Mesenchymal stem cell (in vitro differentiated cells and primary cell): ENCODE measurements at regions not wholly inside any gene's neighbourhood (a gene's known extent, or its start where the extent isn't known, plus 50 kb on each side); places are given as distances from the start of the nearest gene placed in this dataset.
A peak's percentile ranks its signal among the peaks of the same experiment; 100 is the strongest.

Experiments used
- DNase-seq: peaks from one replicate; pipeline ENCODE4 v3.0.0-alpha.2; 2013
- H2AFZ ChIP-seq: one replicate; pipeline ENCODE4 v1.6.1; 2013; ENCODE audit warnings: low read depth, mild to moderate bottlenecking, control low read depth, inconsistent platforms, low read length, moderate library complexity
- H2AK5ac ChIP-seq: 2 replicates; pipeline ENCODE4 v1.6.1; 2013; ENCODE audit warnings: low read length, moderate library complexity, mild to moderate bottlenecking, inconsistent platforms; ENCODE audit not compliant: severe bottlenecking
- H2BK120ac ChIP-seq: one replicate; pipeline ENCODE4 v1.6.1; 2013; ENCODE audit warnings: low read depth, mild to moderate bottlenecking, inconsistent platforms, low read length, moderate library complexity
- H2BK12ac ChIP-seq, 2 experiments: one replicate each; pipeline ENCODE4 v1.6.1; 2013; ENCODE audit warnings: inconsistent platforms in 2 of 2, low read length in 2 of 2, mild to moderate bottlenecking in 2 of 2, moderate library complexity in 2 of 2, control low read depth in 1 of 2
- H2BK15ac ChIP-seq: one replicate; pipeline ENCODE4 v1.6.1; 2013; ENCODE audit warnings: mild to moderate bottlenecking, low read depth, inconsistent platforms; ENCODE audit not compliant: poor library complexity, severe bottlenecking
- H2BK5ac ChIP-seq: 2 replicates; pipeline ENCODE4 v1.6.1; 2013; ENCODE audit warnings: low read depth, mild to moderate bottlenecking, low read length, control low read depth, inconsistent platforms; ENCODE audit not compliant: poor library complexity, severe bottlenecking
- H3K14ac ChIP-seq, 2 experiments: one replicate each; pipeline ENCODE4 v1.6.1; 2013; ENCODE audit warnings: inconsistent platforms in 2 of 2, low read length in 2 of 2, control low read depth in 1 of 2, mild to moderate bottlenecking in 1 of 2, moderate library complexity in 1 of 2
- H3K18ac ChIP-seq, 2 experiments: one replicate each; pipeline ENCODE4 v1.6.1; 2013; ENCODE audit warnings: inconsistent platforms in 2 of 2, low read length in 2 of 2, control low read depth in 1 of 2, low read depth in 1 of 2, mild to moderate bottlenecking in 1 of 2
- H3K23ac ChIP-seq, 2 experiments: one replicate each; pipeline ENCODE4 v1.6.1; 2013; ENCODE audit warnings: inconsistent platforms in 2 of 2, low read length in 2 of 2, mild to moderate bottlenecking in 2 of 2, moderate library complexity in 2 of 2, control low read depth in 1 of 2
- H3K27ac ChIP-seq: 2 replicates; pipeline ENCODE4 v1.5.1; 2013; ENCODE audit warnings: mild to moderate bottlenecking, moderate library complexity, low read length, control low read depth, inconsistent platforms; ENCODE audit not compliant: poor library complexity, severe bottlenecking
- H3K27me3 ChIP-seq, 2 experiments: 2 replicates each; pipeline versions ENCODE4 v1.6.1 to v1.7.0; 2013; ENCODE audit warnings: low read length in 2 of 2, mild to moderate bottlenecking in 2 of 2, moderate library complexity in 2 of 2, control low read depth in 1 of 2, inconsistent platforms in 1 of 2; ENCODE audit not compliant: control insufficient read depth in 1 of 2, insufficient read depth in 1 of 2
- H3K36me3 ChIP-seq, 2 experiments: 2 replicates each; pipeline versions ENCODE4 v1.6.1 to v1.7.0; 2013; ENCODE audit warnings: low read length in 2 of 2, control low read depth in 1 of 2, inconsistent platforms in 1 of 2, low read depth in 1 of 2, mild to moderate bottlenecking in 1 of 2; ENCODE audit not compliant: insufficient read depth in 2 of 2, control insufficient read depth in 1 of 2
- H3K4ac ChIP-seq, 2 experiments: one replicate each; pipeline ENCODE4 v1.6.1; 2013; ENCODE audit warnings: inconsistent platforms in 2 of 2, low read length in 2 of 2, mild to moderate bottlenecking in 2 of 2, moderate library complexity in 2 of 2, control low read depth in 1 of 2, low read depth in 1 of 2
- H3K4me1 ChIP-seq: 2 replicates; pipeline ENCODE4 v1.6.1; 2013; ENCODE audit warnings: low read depth, low read length, control low read depth; ENCODE audit not compliant: control insufficient read depth, insufficient read depth
- H3K4me2 ChIP-seq: 2 replicates; pipeline ENCODE4 v1.6.1; 2013; ENCODE audit warnings: low read length, mild to moderate bottlenecking, inconsistent platforms; ENCODE audit not compliant: poor library complexity, severe bottlenecking
- H3K4me3 ChIP-seq, 2 experiments: 2 replicates each; pipeline versions ENCODE4 v1.5.1 to v1.7.0; 2013; ENCODE audit warnings: low read length in 2 of 2, mild to moderate bottlenecking in 2 of 2, control low read depth in 1 of 2, low read depth in 1 of 2; ENCODE audit not compliant: insufficient read depth in 1 of 2
- H3K79me1 ChIP-seq: replicated peaks from 2 replicates; pipeline ENCODE4 v1.6.1; 2013; ENCODE audit warnings: mild to moderate bottlenecking, control low read depth, low read length, inconsistent platforms; ENCODE audit not compliant: poor library complexity, severe bottlenecking
- H3K9ac ChIP-seq: 2 replicates; pipeline ENCODE4 v1.7.0; 2013; ENCODE audit warnings: mild to moderate bottlenecking, low read length, moderate library complexity
- H3K9me3 ChIP-seq: 2 replicates; pipeline ENCODE4 v1.7.0; 2013; ENCODE audit warnings: mild to moderate bottlenecking, low read length; ENCODE audit not compliant: control insufficient read depth
- H4K8ac ChIP-seq: one replicate; pipeline ENCODE4 v1.6.1; 2013; ENCODE audit warnings: inconsistent platforms, mild to moderate bottlenecking, low read length, moderate library complexity
- H4K91ac ChIP-seq: one replicate; pipeline ENCODE4 v1.6.1; 2013; ENCODE audit warnings: mild to moderate bottlenecking, low read length, inconsistent platforms
- WGBS: methylation state at CpG from one replicate; pipeline ENCODE4 v1.1.7; 2013; ENCODE audit warnings: mixed read lengths; 5-methylcytosine and 5-hydroxymethylcytosine counted together

GRCh38 chr16:51932317-51932716 is 614.6 kb downstream of the TOX3 start:
- Histone ChIP-seq H3K14ac (no peak overlapping the region), H2BK15ac (no peak overlapping the region), H3K4me1 (no peaks in the 10 kb centered on the region), H2AK5ac (no peak overlapping the region), H2BK12ac (no peak overlapping the region), H3K27me3 (peaks cover 0 to 5% of the 10 kb centered on the region in 2 experiments), H3K4ac (no peak overlapping the region), H3K9ac (no peak overlapping the region), H2BK5ac (no peak overlapping the region), H4K91ac (no peak overlapping the region), H2AFZ (no peak overlapping the region), H2BK120ac (no peak overlapping the region), H3K9me3 (no peaks in the 10 kb centered on the region), H3K27ac (no peak overlapping the region), H3K79me1 (no peaks in the 10 kb centered on the region), H3K36me3 (no peaks in the 10 kb centered on the region), H3K4me3 (no peak overlapping the region), H3K18ac (no peak overlapping the region), H3K23ac (no peak overlapping the region), H4K8ac (no peak overlapping the region), H3K4me2 (no peak overlapping the region)
- WGBS = no CpG with 5 or more reads among the region's 2 CpGs
- DNase-seq = no peak

GRCh38 chr16:51931653-51932052 is 615.3 kb downstream of the TOX3 start:
- H3K4me1 ChIP-seq = no peaks in the 10 kb centered on the region
- H4K8ac ChIP-seq = no peak overlapping the region
- no peaks in the 10 kb centered on the region for H3K79me1 ChIP-seq
- no peak overlapping the region for H4K91ac ChIP-seq
- H3K23ac ChIP-seq = no peak overlapping the region
- H3K9ac ChIP-seq = no peak overlapping the region
- H2BK15ac ChIP-seq = no peak overlapping the region
- WGBS = 86% methylated on average over 1 of the region's 5 CpGs
- no peak overlapping the region for H2BK120ac ChIP-seq
- no peak overlapping the region for H2BK5ac ChIP-seq
- H3K18ac ChIP-seq = no peak overlapping the region
- no peaks in the 10 kb centered on the region for H3K9me3 ChIP-seq
- H3K4me2 ChIP-seq = no peak overlapping the region
- H3K36me3 ChIP-seq = no peaks in the 10 kb centered on the region
- H3K27ac ChIP-seq = no peak overlapping the region
- H2BK12ac ChIP-seq = no peak overlapping the region
- no peak overlapping the region for H3K4me3 ChIP-seq
- H3K4ac ChIP-seq = no peak overlapping the region
- H3K14ac ChIP-seq = no peak overlapping the region
- no peak for DNase-seq
- H2AFZ ChIP-seq = no peak overlapping the region
- peaks cover 0 to 5% of the 10 kb centered on the region in 2 experiments for H3K27me3 ChIP-seq
- H2AK5ac ChIP-seq = no peak overlapping the region

- no peak overlapping the region for H2AFZ ChIP-seq
- no CpG with 5 or more reads among the region's 1 CpG for WGBS
- H2BK120ac ChIP-seq = no peak overlapping the region
- no peak overlapping the region for H2BK12ac ChIP-seq
- H3K27me3 ChIP-seq = no peaks in the 10 kb centered on the region
- no peak overlapping the region for H3K4ac ChIP-seq
- H2BK5ac ChIP-seq = no peak overlapping the region
- no peaks in the 10 kb centered on the region for H3K79me1 ChIP-seq
- H2BK15ac ChIP-seq = no peak overlapping the region
- no peak overlapping the region for H3K4me3 ChIP-seq
- H3K23ac ChIP-seq = no peak overlapping the region
- H3K18ac ChIP-seq = no peak overlapping the region
- no peak overlapping the region for H2AK5ac ChIP-seq
- H3K27ac ChIP-seq = no peak overlapping the region
- H4K91ac ChIP-seq = no peak overlapping the region
- H3K4me2 ChIP-seq = no peak overlapping the region
- H4K8ac ChIP-seq = no peak overlapping the region
- H3K4me1 ChIP-seq = no peaks in the 10 kb centered on the region
- no peaks in the 10 kb centered on the region for H3K36me3 ChIP-seq
- DNase-seq = no peak
- no peak overlapping the region for H3K9ac ChIP-seq
- H3K14ac ChIP-seq = no peak overlapping the region
- H3K9me3 ChIP-seq = no peaks in the 10 kb centered on the region
Observed at GRCh38 chr16:51924744-51925143, 622.2 kb downstream of the TOX3 start.

- Histone ChIP-seq H3K18ac (no peak overlapping the region), H3K27me3 (no peaks in the 10 kb centered on the region), H3K4ac (no peak overlapping the region), H4K8ac (no peak overlapping the region), H3K36me3 (no peaks in the 10 kb centered on the region), H2AFZ (no peak overlapping the region), H3K27ac (no peak overlapping the region), H2AK5ac (no peak overlapping the region), H3K14ac (no peak overlapping the region), H2BK12ac (no peak overlapping the region), H3K4me3 (no peak overlapping the region), H3K4me1 (no peaks in the 10 kb centered on the region), H3K79me1 (no peaks in the 10 kb centered on the region), H2BK120ac (no peak overlapping the region), H2BK15ac (no peak overlapping the region), H4K91ac (no peak overlapping the region), H3K4me2 (no peak overlapping the region), H3K9me3 (no peaks in the 10 kb centered on the region), H3K9ac (no peak overlapping the region), H2BK5ac (no peak overlapping the region), H3K23ac (no peak overlapping the region)
- 93% methylated on average over 3 of the region's 3 CpGs for WGBS
- peak; percentile 6 for DNase-seq
Observed at GRCh38 chr16:51922476-51922875, 624.5 kb downstream of the TOX3 start.
